ENCODE measurements at regions not wholly inside any gene's neighbourhood (a gene's known extent, or its start where the extent isn't known, plus 50 kb on each side); places are given as distances from the start of the nearest gene placed in this dataset.

DNA sequence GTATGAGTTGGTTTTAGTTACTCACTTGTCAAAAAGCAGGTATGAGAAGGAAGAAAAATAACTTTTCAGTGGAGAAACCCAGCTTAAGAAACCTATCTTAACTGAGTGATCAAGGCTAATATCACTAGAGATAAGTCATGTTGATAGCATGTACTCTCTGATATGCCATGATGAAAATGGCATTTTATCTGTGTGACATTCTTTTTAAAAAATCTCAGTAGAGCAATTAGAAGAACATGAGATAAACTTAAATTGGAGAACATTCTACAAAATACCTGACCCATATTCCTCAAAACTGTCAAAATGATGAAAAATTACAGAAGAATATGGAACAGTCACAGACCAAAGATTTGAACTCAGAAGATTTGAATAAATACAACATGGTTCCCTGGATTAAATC, 912.4 kb upstream of the ATXN7L3B start:
- TF ChIP-seq, protein P1, sequence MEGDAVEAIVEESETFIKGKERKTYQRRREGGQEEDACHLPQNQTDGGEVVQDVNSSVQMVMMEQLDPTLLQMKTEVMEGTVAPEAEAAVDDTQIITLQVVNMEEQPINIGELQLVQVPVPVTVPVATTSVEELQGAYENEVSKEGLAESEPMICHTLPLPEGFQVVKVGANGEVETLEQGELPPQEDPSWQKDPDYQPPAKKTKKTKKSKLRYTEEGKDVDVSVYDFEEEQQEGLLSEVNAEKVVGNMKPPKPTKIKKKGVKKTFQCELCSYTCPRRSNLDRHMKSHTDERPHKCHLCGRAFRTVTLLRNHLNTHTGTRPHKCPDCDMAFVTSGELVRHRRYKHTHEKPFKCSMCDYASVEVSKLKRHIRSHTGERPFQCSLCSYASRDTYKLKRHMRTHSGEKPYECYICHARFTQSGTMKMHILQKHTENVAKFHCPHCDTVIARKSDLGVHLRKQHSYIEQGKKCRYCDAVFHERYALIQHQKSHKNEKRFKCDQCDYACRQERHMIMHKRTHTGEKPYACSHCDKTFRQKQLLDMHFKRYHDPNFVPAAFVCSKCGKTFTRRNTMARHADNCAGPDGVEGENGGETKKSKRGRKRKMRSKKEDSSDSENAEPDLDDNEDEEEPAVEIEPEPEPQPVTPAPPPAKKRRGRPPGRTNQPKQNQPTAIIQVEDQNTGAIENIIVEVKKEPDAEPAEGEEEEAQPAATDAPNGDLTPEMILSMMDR (IDR thresholded peaks at IDR 0.05), result no peak
- TF ChIP-seq POLR2A (IDR thresholded peaks at IDR 0.05), result no peak
